ENCODE measurements at regions not wholly inside any gene's neighbourhood (a gene's known extent, or its start where the extent isn't known, plus 50 kb on each side); places are given as distances from the start of the nearest gene placed in this dataset.
"Not testable (repeated sequence)": the region's sequence is repeated elsewhere in the genome, so short reads cannot be mapped to it uniquely, and the experiment has no call there.

GRCh38 chr9:102225841-102226441 is 487.5 kb upstream of the GRIN3A start:
- H3K36me3 ChIP-seq = no peaks in the 10 kb centered on the region
- H3K27ac ChIP-seq = no peak overlapping the region
- ATAC-seq = no peak
- no peak overlapping the region for H3K4me3 ChIP-seq
- H3K9me3 ChIP-seq = no peaks in the 10 kb centered on the region
- TF ChIP-seq, protein P1, sequence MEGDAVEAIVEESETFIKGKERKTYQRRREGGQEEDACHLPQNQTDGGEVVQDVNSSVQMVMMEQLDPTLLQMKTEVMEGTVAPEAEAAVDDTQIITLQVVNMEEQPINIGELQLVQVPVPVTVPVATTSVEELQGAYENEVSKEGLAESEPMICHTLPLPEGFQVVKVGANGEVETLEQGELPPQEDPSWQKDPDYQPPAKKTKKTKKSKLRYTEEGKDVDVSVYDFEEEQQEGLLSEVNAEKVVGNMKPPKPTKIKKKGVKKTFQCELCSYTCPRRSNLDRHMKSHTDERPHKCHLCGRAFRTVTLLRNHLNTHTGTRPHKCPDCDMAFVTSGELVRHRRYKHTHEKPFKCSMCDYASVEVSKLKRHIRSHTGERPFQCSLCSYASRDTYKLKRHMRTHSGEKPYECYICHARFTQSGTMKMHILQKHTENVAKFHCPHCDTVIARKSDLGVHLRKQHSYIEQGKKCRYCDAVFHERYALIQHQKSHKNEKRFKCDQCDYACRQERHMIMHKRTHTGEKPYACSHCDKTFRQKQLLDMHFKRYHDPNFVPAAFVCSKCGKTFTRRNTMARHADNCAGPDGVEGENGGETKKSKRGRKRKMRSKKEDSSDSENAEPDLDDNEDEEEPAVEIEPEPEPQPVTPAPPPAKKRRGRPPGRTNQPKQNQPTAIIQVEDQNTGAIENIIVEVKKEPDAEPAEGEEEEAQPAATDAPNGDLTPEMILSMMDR (IDR thresholded peaks at IDR 0.05) = no peak
- no peaks in the 10 kb centered on the region for H3K27me3 ChIP-seq (ENCODE audit: low read depth)
- no peaks in the 10 kb centered on the region for H3K4me1 ChIP-seq
- intact Hi-C loops (cut with DNase I) = no loop called here
- DNase-seq = no peak

GRCh38 chr9:102223320-102224136 is 485.1 kb upstream of the GRIN3A start:
- H3K27me3 ChIP-seq (ENCODE audit: low read depth); H3K36me3 ChIP-seq; intact Hi-C loops (cut with DNase I); H3K4me1 ChIP-seq; H3K4me3 ChIP-seq; ATAC-seq; H3K9me3 ChIP-seq; DNase-seq; H3K27ac ChIP-seq: not testable (repeated sequence)

DNA sequence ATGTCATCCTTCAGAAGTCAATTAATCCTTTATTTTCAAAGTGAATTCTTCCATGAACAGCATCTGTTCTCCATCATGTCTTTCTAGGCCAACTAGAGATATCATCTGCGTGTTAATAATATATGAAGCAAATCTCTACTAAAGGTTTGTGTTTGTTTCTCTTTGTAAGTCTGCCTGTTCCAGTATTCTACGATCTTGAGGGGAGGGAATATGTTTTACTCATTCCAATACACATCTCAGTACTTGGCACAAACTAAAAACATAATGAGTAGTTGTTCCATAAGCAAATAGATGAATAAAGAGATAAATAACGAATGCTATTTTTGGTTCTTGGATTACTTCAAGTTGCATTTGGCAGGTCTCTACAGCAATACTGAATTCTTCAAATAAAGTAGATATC is 470.7 kb upstream of the GRIN3A start:
- Histone ChIP-seq H3K27ac (no peak overlapping the region), H3K9me3 (no peaks in the 10 kb centered on the region), H3K27me3 (ENCODE audit: low read depth) (no peaks in the 10 kb centered on the region), H3K36me3 (no peaks in the 10 kb centered on the region), H3K4me3 (no peak overlapping the region), H3K4me1 (no peaks in the 10 kb centered on the region)
- intact Hi-C loops (cut with DNase I) = no loop called here
- TF ChIP-seq, protein P1 (IDR thresholded peaks at IDR 0.05) = no peak
- ATAC-seq (no peak), DNase-seq (no peak)

DNA sequence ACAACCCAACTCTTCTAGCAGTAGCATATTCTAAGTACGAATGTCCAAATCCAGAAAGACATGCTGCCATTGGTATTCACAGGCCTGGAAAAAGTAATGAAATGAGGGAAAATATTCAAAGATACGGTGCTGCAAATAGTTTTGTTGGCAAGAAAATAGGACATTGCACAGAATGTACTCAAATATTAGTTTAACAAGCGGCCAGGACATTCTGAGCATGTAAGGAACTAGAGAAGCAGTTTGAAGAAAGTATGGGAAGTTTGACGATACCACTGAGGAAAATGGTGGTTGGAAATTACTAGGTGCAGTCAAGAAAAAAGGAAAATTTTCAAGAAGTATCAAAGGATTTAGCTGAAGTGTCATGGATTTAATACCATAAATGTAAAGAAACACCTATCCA is 468.0 kb upstream of the GRIN3A start:
- TF ChIP-seq, protein P1 (IDR thresholded peaks at IDR 0.05) = no peak
- ATAC-seq (no peak), DNase-seq (no peak)
- Histone ChIP-seq H3K36me3 (no peaks in the 10 kb centered on the region), H3K27me3 (ENCODE audit: low read depth) (no peaks in the 10 kb centered on the region), H3K4me1 (no peaks in the 10 kb centered on the region), H3K9me3 (no peaks in the 10 kb centered on the region), H3K27ac (no peak overlapping the region), H3K4me3 (no peak overlapping the region)
- intact Hi-C loops (cut with DNase I) = no loop called here

DNA sequence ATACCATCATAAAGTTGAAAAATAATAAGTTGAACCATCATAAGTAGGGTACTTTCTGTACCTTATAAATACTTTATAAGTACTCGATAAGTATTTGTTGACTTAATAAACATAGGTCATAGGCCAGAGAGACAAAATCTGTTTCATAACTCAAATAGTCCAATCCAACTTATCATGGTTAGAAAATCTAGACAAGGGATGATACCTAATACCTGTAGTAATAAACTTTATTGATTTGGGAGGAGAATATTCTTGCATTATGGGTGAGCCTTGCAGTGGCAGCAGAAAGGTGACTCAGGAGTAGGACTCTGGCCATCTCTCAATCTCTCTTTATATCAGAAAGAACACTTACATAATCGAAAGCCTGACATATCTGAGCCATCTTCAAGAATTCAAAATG is 466.8 kb upstream of the GRIN3A start:
- ATAC-seq = no peak
- H3K36me3 ChIP-seq = no peaks in the 10 kb centered on the region
- no peak overlapping the region for H3K4me3 ChIP-seq
- DNase-seq = no peak
- TF ChIP-seq, protein P1 (IDR thresholded peaks at IDR 0.05) = no peak
- H3K9me3 ChIP-seq = no peaks in the 10 kb centered on the region
- intact Hi-C loops (cut with DNase I) = no loop called here
- no peaks in the 10 kb centered on the region for H3K27me3 ChIP-seq (ENCODE audit: low read depth)
- H3K4me1 ChIP-seq = no peaks in the 10 kb centered on the region
- no peak overlapping the region for H3K27ac ChIP-seq

DNA sequence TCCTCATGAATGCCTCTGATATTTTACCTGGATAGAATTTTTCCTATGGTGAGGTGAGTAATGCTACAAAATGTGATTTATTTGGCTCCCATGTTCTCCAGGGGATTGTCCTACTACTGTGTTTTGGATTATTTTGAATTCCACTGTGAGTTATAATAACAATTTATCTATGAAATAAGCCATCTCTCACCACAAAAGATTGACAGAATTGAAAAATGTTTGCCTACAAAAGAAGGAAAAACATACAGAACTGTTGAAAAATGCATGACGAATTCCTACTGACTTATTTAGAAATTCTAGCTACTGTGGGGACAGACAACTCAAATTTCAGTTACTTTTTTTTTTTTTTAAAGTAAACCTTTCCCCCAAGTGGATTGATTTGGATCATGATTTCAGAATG is 463.7 kb upstream of the GRIN3A start:
- DNase-seq (no peak), ATAC-seq (no peak)
- Histone ChIP-seq H3K4me3 (no peak overlapping the region), H3K36me3 (no peaks in the 10 kb centered on the region), H3K4me1 (no peaks in the 10 kb centered on the region), H3K9me3 (no peaks in the 10 kb centered on the region), H3K27me3 (ENCODE audit: low read depth) (no peaks in the 10 kb centered on the region), H3K27ac (no peak overlapping the region)
- TF ChIP-seq, protein P1 (IDR thresholded peaks at IDR 0.05) = no peak
- intact Hi-C loops (cut with DNase I) = no loop called here
